ENCODE measurements at regions not wholly inside any gene's neighbourhood (a gene's known extent, or its start where the extent isn't known, plus 50 kb on each side); places are given as distances from the start of the nearest gene placed in this dataset.

- TF ChIP-seq CTCF (IDR thresholded peaks at IDR 0.05) = no peak
- TF ChIP-seq POLR2A (IDR thresholded peaks at IDR 0.05) = no peak
- no peak for TF ChIP-seq POLR2AphosphoS5 (IDR thresholded peaks at IDR 0.05; ENCODE audit: insufficient read depth in 1 of 2, low read depth in 1 of 2)
These were observed 293.0 kb upstream of the TLE3 start for GRCh38 chr15:70390723-70391122.
